HEK293T (cell line): ENCODE measurements at regions not wholly inside any gene's neighbourhood (a gene's known extent, or its start where the extent isn't known, plus 50 kb on each side); places are given as distances from the start of the nearest gene placed in this dataset.

ENCODE experiments used
- BHLHE40 ChIP-seq: fragments of 450-650 bp; IDR thresholded peaks from 2 replicates; pipeline ENCODE4 v1.6.1; 2016; ENCODE audit warnings: mild to moderate bottlenecking, moderate library complexity, borderline replicate concordance
- ELF4 ChIP-seq: fragments of 450-650 bp; IDR thresholded peaks from 2 replicates; pipeline ENCODE4 v1.6.1; 2017; ENCODE audit warnings: antibody characterized with exemption
- FOXA1 ChIP-seq: fragments of 450-650 bp; IDR thresholded peaks from 2 replicates; pipeline ENCODE4 v1.6.1; 2016; ENCODE audit warnings: mild to moderate bottlenecking
- FOXM1 ChIP-seq: fragments of 450-650 bp; IDR thresholded peaks from 2 replicates; pipeline ENCODE4 v1.6.1; 2017; ENCODE audit warnings: mild to moderate bottlenecking, borderline replicate concordance
- LEF1 ChIP-seq: fragments of 450-650 bp; IDR thresholded peaks from 2 replicates; pipeline ENCODE4 v1.6.1; 2017; ENCODE audit warnings: mild to moderate bottlenecking, borderline replicate concordance
- NFRKB ChIP-seq: fragments of 450-650 bp; IDR thresholded peaks from 2 replicates; pipeline ENCODE4 v1.6.1; 2016; ENCODE audit warnings: mild to moderate bottlenecking, moderate library complexity
- SP1 ChIP-seq: fragments of 450-650 bp; IDR thresholded peaks from 2 replicates; pipeline ENCODE4 v1.6.1; 2017

- TF ChIP-seq FOXA1 (no peak), BHLHE40 (no peak), SP1 (no peak), LEF1 (no peak), FOXM1 (no peak), ELF4 (no peak), NFRKB (no peak)
Observed at GRCh38 chr1:192913683-192914082, 104.8 kb downstream of the RGS2 start.
